GM12864 (cell line): ENCODE measurements at regions not wholly inside any gene's neighbourhood (a gene's known extent, or its start where the extent isn't known, plus 50 kb on each side); places are given as distances from the start of the nearest gene placed in this dataset.

Experiments used
- DNase-seq: peaks from one replicate; pipeline ENCODE4 v3.0.0-alpha.2; 2011; ENCODE audit warnings: low read depth
- H3K4me3 ChIP-seq: 2 replicates; pipeline ENCODE4 v1.5.1; 2011; ENCODE audit warnings: mild to moderate bottlenecking, low read depth, low read length, control low read depth
- TF ChIP-seq, protein P1 (sequence below): IDR thresholded peaks from 2 replicates; pipeline ENCODE4 v1.5.1; 2011; ENCODE audit warnings: low read depth, mild to moderate bottlenecking, moderate library complexity, low read length, control low read depth, inconsistent platforms; ENCODE audit errors: missing control alignments

DNA sequence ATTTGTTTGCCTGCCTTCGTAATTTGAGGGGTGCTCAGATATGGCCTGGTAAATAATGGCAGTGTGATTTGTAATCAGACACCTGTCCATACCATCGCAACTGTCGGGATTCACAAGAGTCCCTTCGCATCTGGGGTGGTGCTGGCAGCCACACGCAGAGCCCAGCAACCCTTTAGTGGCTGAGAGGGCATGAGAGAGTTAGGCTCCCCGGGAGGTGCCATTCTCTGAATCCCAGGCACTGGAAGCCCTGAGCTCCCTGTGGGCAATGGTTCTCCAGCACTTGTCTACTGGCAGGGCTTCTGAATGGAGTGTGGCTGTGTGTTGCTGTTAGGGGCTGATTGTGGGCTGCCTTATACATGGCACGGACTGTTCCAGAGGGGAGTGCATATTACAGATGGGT, 230.1 kb downstream of the EBLN2 start:
- no peak overlapping the region for H3K4me3 ChIP-seq
- no peak for DNase-seq
- TF ChIP-seq, protein P1, sequence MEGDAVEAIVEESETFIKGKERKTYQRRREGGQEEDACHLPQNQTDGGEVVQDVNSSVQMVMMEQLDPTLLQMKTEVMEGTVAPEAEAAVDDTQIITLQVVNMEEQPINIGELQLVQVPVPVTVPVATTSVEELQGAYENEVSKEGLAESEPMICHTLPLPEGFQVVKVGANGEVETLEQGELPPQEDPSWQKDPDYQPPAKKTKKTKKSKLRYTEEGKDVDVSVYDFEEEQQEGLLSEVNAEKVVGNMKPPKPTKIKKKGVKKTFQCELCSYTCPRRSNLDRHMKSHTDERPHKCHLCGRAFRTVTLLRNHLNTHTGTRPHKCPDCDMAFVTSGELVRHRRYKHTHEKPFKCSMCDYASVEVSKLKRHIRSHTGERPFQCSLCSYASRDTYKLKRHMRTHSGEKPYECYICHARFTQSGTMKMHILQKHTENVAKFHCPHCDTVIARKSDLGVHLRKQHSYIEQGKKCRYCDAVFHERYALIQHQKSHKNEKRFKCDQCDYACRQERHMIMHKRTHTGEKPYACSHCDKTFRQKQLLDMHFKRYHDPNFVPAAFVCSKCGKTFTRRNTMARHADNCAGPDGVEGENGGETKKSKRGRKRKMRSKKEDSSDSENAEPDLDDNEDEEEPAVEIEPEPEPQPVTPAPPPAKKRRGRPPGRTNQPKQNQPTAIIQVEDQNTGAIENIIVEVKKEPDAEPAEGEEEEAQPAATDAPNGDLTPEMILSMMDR = no peak

DNA sequence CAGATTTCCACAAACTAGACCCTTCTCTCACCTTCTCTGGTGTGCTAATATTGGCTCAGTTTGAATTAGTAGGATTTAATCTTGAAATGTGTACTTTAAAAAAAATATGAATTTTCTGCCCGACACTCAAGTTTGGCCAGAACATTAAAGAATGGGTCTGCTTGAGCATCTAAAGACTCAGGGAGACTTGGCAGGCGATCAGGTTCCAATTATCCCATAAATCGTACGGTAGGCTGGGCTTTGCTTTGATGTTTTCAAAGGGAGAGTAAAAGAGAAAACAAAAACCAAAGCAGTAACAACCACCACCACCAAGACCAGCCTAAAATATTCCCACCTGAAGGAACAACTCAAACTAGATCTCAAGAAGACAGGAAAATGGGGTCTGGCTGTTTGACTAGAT, 230.8 kb downstream of the EBLN2 start:
- TF ChIP-seq, protein P1 = no peak
- no peak overlapping the region for H3K4me3 ChIP-seq
- no peak for DNase-seq

DNA sequence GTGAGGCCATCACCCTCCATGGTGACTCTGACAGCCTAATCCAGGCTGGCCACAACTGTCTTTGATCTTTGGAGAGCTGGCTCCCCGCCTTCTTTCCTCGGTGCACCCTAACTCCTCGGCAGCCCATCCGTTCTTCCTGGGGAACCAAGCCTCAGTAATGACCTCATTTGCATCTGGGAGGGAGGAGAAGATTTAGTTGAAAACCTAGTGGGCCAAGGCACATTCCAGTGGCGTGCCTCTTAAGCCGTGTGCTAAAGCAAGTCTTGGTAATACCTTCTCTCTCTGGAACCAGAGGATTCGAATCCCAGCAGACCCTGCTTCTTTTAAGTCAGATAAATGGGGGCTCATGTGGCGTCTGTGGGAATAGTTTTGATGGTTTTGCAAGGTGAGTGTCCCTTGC, 233.1 kb downstream of the EBLN2 start:
- no peak for DNase-seq
- no peak overlapping the region for H3K4me3 ChIP-seq
- TF ChIP-seq, protein P1 = no peak

DNA sequence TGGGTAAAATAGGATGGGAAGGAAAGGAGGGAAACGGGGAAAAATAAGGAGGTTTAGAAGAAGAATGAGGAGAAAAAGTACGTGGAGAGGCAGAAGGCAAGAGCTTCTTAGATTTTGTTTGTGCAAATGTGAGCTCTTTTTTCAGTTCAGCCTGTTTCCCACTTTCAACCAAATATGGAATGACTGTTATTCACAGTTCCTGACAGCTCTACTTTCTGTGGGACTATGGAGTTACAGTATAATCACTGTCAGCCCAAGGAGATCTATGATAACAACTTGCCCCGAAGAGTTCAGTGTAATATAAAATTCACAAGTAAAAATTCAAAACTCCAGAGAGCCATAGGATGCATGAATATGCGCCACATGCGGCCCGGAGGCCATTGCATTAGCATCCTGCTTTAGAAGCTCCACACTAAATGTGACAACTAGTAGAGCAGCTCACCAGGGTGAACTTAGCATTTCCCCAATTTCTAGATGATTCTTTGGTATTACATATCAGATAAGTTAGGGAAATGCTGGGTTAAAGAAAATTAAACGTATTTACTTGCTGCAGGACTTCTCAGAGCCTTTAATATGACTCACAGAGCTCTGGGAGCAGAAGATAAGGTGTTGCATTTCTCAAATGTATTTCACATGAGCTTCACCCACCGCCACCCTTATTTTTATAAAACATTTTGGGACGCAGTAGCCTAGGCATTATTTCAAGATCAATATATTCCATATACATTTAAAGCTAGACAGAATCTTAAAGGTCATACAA, 234.6 kb downstream of the EBLN2 start:
- TF ChIP-seq, protein P1 = no peak
- no peak for DNase-seq
- no peak overlapping the region for H3K4me3 ChIP-seq

DNA sequence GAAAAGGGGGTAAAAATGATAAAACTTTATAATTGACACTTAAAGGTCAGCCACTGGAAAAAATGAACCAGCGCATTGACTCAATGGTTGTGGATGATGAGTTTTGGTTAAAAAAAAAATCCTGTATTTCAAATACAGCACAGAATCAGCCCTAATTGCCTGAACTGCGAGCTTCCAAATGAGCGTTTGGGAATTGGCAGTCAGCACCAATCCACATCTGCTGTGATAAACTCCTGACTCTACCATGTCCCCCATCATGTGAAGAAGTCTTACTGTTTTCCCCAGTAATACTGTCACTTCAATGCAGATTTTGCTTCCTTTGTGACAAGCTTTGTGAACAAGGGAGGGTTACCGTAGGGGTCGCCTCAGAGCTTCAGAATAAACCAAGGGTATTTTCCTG, 235.4 kb downstream of the EBLN2 start:
- H3K4me3 ChIP-seq = no peak overlapping the region
- TF ChIP-seq, protein P1 = no peak
- no peak for DNase-seq

- TF ChIP-seq, protein P1 = no peak
- DNase-seq = no peak
- H3K4me3 ChIP-seq = no peak overlapping the region
Observed at GRCh38 chr3:73298243-73299183, 237.1 kb downstream of the EBLN2 start.
